C4-2B (cell line): ENCODE measurements at regions not wholly inside any gene's neighbourhood (a gene's known extent, or its start where the extent isn't known, plus 50 kb on each side); places are given as distances from the start of the nearest gene placed in this dataset.
"Not testable (repeated sequence)": the region's sequence is repeated elsewhere in the genome, so short reads cannot be mapped to it uniquely, and the experiment has no call there.

ENCODE experiments used
- H3K27ac ChIP-seq: fragments of 450-650 bp; 2 replicates; pipeline ENCODE4 v1.5.1; 2017
- CTCF ChIP-seq: fragments of 450-650 bp; conservative IDR thresholded peaks from 2 replicates; pipeline ENCODE4 v1.5.1; 2017; ENCODE audit warnings: mild to moderate bottlenecking
- ZFX ChIP-seq: fragments of 450-650 bp; IDR thresholded peaks from 2 replicates; pipeline ENCODE4 v1.6.1; 2017

- TF ChIP-seq ZFX (no peak), CTCF (no peak)
- no peak overlapping the region for H3K27ac ChIP-seq
Observed at GRCh38 chr2:234898534-234899053, 53.2 kb upstream of the SH3BP4 start.

- not testable (repeated sequence) for H3K27ac ChIP-seq
Observed at GRCh38 chr2:234888442-234888841, 63.4 kb upstream of the SH3BP4 start.

GRCh38 chr2:234887195-234887594 is 64.6 kb upstream of the SH3BP4 start:
- no peak for TF ChIP-seq ZFX
- TF ChIP-seq CTCF: no peak
- H3K27ac ChIP-seq: no peak overlapping the region

GRCh38 chr2:234885886-234886285 is 65.9 kb upstream of the SH3BP4 start:
- H3K27ac ChIP-seq: no peak overlapping the region
- TF ChIP-seq ZFX (no peak), CTCF (no peak)

- H3K27ac ChIP-seq: no peak overlapping the region
- TF ChIP-seq CTCF (no peak), ZFX (no peak)
Observed at GRCh38 chr2:234885118-234885517, 66.7 kb upstream of the SH3BP4 start.

GRCh38 chr2:234884591-234884990 is 67.2 kb upstream of the SH3BP4 start:
- TF ChIP-seq CTCF: no peak
- TF ChIP-seq ZFX: no peak
- no peak overlapping the region for H3K27ac ChIP-seq

- TF ChIP-seq CTCF: peak; percentile 77
- TF ChIP-seq ZFX: no peak
- H3K27ac ChIP-seq: no peak overlapping the region
Observed at GRCh38 chr2:234881413-234882241, 70.2 kb upstream of the SH3BP4 start.
